OCI-LY1 (cell line): ENCODE measurements at regions not wholly inside any gene's neighbourhood (a gene's known extent, or its start where the extent isn't known, plus 50 kb on each side); places are given as distances from the start of the nearest gene placed in this dataset.

Experiments
- EZH2 ChIP-seq: fragments of 200-600 bp; sonication (generic), shearing (Covaris generic); IDR thresholded peaks from 2 replicates; pipeline ENCODE4 v1.8.0; 2017; ENCODE audit warnings: borderline replicate concordance, mixed run types, mild to moderate bottlenecking, antibody characterized with exemption, low read length, moderate library complexity, mixed read lengths
- TF ChIP-seq, protein P1 (sequence below): fragments of 200-600 bp; sonication (generic), shearing (Covaris generic); IDR thresholded peaks from 2 replicates; pipeline ENCODE4 v1.5.1; 2017; ENCODE audit warnings: mild to moderate bottlenecking, antibody characterized with exemption, low read length, moderate library complexity, mixed read lengths

DNA sequence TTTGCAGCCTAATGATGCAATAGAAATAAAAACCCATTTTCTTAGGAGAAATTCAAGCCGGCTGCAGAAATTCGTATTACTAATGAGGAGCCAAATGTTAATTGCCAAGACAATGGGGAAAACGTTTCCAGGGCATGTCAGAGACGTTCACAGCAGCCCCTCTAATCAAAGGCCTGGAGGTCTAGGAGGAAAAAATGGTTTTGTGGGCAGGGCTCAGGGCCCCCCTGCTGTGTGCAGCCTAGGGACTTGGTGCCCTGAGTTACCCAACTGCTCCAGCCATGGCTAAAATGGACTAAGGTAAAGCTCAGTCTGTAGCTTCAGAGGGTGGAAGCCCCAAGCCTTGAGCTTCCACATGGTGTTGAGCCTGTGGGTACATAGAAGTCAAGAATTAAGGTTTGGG lies 461.4 kb downstream of the FAT4 start:
- TF ChIP-seq, protein P1, sequence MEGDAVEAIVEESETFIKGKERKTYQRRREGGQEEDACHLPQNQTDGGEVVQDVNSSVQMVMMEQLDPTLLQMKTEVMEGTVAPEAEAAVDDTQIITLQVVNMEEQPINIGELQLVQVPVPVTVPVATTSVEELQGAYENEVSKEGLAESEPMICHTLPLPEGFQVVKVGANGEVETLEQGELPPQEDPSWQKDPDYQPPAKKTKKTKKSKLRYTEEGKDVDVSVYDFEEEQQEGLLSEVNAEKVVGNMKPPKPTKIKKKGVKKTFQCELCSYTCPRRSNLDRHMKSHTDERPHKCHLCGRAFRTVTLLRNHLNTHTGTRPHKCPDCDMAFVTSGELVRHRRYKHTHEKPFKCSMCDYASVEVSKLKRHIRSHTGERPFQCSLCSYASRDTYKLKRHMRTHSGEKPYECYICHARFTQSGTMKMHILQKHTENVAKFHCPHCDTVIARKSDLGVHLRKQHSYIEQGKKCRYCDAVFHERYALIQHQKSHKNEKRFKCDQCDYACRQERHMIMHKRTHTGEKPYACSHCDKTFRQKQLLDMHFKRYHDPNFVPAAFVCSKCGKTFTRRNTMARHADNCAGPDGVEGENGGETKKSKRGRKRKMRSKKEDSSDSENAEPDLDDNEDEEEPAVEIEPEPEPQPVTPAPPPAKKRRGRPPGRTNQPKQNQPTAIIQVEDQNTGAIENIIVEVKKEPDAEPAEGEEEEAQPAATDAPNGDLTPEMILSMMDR: no peak
- no peak for TF ChIP-seq EZH2
